Lower leg skin (tissue), 3 donors: ENCODE measurements at regions not wholly inside any gene's neighbourhood (a gene's known extent, or its start where the extent isn't known, plus 50 kb on each side); places are given as distances from the start of the nearest gene placed in this dataset.

ENCODE experiments used
- POLR2A ChIP-seq, 2 donors: fragments of 450-650 bp; IDR thresholded peaks; one replicate each; pipeline ENCODE4 v1.6.1; 2016 to 2017; ENCODE audit warnings: antibody characterized with exemption in 2 of 2, mild to moderate bottlenecking in 1 of 2, moderate library complexity in 1 of 2
- TF ChIP-seq, protein P1 (sequence below), 3 donors: fragments of 450-650 bp; IDR thresholded peaks; one replicate each; pipeline ENCODE4 v1.5.1; 2016; ENCODE audit warnings: antibody characterized with exemption in 3 of 3, mild to moderate bottlenecking in 3 of 3, moderate library complexity in 2 of 3

DNA sequence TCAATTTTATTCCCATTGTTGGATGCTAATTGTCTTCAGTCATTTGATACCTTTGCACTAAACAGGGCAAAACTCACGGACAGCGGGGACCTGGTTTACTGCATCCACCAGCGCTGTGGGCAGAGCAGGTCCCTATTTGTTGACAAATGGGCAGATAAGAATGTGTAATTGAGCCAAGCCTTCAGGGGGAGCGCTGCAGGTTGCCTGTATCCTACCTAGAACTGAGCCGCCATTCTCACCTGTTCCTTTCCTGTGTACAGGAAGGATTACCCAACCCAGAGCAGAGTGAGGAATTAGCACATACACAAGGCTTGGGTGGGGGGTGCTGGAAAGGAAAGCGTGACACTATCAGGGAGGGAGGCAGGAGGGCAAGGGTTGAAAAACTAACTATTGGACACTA, 89.1 kb upstream of the FOXA2 start:
- TF ChIP-seq, protein P1, sequence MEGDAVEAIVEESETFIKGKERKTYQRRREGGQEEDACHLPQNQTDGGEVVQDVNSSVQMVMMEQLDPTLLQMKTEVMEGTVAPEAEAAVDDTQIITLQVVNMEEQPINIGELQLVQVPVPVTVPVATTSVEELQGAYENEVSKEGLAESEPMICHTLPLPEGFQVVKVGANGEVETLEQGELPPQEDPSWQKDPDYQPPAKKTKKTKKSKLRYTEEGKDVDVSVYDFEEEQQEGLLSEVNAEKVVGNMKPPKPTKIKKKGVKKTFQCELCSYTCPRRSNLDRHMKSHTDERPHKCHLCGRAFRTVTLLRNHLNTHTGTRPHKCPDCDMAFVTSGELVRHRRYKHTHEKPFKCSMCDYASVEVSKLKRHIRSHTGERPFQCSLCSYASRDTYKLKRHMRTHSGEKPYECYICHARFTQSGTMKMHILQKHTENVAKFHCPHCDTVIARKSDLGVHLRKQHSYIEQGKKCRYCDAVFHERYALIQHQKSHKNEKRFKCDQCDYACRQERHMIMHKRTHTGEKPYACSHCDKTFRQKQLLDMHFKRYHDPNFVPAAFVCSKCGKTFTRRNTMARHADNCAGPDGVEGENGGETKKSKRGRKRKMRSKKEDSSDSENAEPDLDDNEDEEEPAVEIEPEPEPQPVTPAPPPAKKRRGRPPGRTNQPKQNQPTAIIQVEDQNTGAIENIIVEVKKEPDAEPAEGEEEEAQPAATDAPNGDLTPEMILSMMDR (IDR thresholded peaks at IDR 0.05) = no peak
- no peak for TF ChIP-seq POLR2A (IDR thresholded peaks at IDR 0.05)
